CD14-positive monocyte (primary cell): ENCODE measurements at regions not wholly inside any gene's neighbourhood (a gene's known extent, or its start where the extent isn't known, plus 50 kb on each side); places are given as distances from the start of the nearest gene placed in this dataset.

Experiments
- DNase-seq, 3 donors: peaks; one replicate each; pipeline ENCODE4 v3.0.0-alpha.2; 2011 to 2022
- H2AFZ ChIP-seq: 2 replicates; pipeline ENCODE4 v1.6.0; 2012; ENCODE audit warnings: mild to moderate bottlenecking, low read depth, low read length, inconsistent platforms; ENCODE audit not compliant: insufficient read depth, poor library complexity, severe bottlenecking
- H3K27ac ChIP-seq, 2 donors: 1 replicate in 1 of 2; 2 replicates in 1 of 2; pipeline ENCODE4 v1.5.1; 2012 to 2013; ENCODE audit warnings: low read length in 2 of 2, control low read depth in 1 of 2, inconsistent platforms in 1 of 2, low read depth in 1 of 2, mild to moderate bottlenecking in 1 of 2
- H3K27me3 ChIP-seq, 2 donors: one replicate each; pipeline versions ENCODE4 v1.6.0 to v1.6.1; 2011 to 2013; ENCODE audit warnings: low read length in 2 of 2; ENCODE audit not compliant: control insufficient read depth in 2 of 2, insufficient read depth in 2 of 2
- H3K36me3 ChIP-seq, 2 donors: replicated peaks in 1 of 2; 1 replicate in 1 of 2; 2 replicates in 1 of 2; pipeline versions ENCODE4 v1.5.1 to v1.6.1; 2012 to 2013; ENCODE audit warnings: low read length in 2 of 2, control low read depth in 1 of 2, inconsistent platforms in 1 of 2, mild to moderate bottlenecking in 1 of 2; ENCODE audit not compliant: insufficient read depth in 2 of 2, control insufficient read depth in 1 of 2
- H3K4me1 ChIP-seq, 2 donors: 1 replicate in 1 of 2; 2 replicates in 1 of 2; pipeline versions ENCODE4 v1.5.1 to v1.6.1; 2012 to 2013; ENCODE audit warnings: low read length in 2 of 2, control low read depth in 1 of 2, inconsistent platforms in 1 of 2, mild to moderate bottlenecking in 1 of 2, moderate library complexity in 1 of 2; ENCODE audit not compliant: insufficient read depth in 2 of 2, control insufficient read depth in 1 of 2
- H3K4me2 ChIP-seq: replicated peaks from 2 replicates; pipeline ENCODE3; 2012; ENCODE audit warnings: low read length, moderate library complexity, mild to moderate bottlenecking; ENCODE audit not compliant: poor library complexity, severe bottlenecking; ENCODE audit errors: extremely low read depth
- H3K4me3 ChIP-seq, 3 experiments: fragments of 200-600 bp in 1 of 3; sonication (generic) in 1 of 3; replicated peaks in 1 of 3; 1 replicate in 2 of 3; 2 replicates in 1 of 3; pipeline ENCODE4 v1.5.1; 2011 to 2013; ENCODE audit warnings: low read length in 3 of 3, mild to moderate bottlenecking in 3 of 3, control low read depth in 2 of 3, low read depth in 2 of 3, inconsistent platforms in 1 of 3, moderate library complexity in 1 of 3
- H3K79me2 ChIP-seq: 2 replicates; pipeline ENCODE4 v1.6.0; 2012; ENCODE audit warnings: mild to moderate bottlenecking, control low read depth, inconsistent platforms, low read length, moderate library complexity; ENCODE audit not compliant: insufficient read depth
- H3K9ac ChIP-seq: 2 replicates; pipeline ENCODE4 v1.6.0; 2017; ENCODE audit warnings: low read length, mild to moderate bottlenecking; ENCODE audit not compliant: insufficient read depth, poor library complexity, severe bottlenecking
- H3K9me3 ChIP-seq, 2 donors: replicated peaks in 1 of 2; 1 replicate in 1 of 2; 2 replicates in 1 of 2; pipeline versions ENCODE4 v1.5.1 to v1.6.1; 2012 to 2013; ENCODE audit warnings: low read length in 2 of 2, control low read depth in 1 of 2; ENCODE audit not compliant: control insufficient read depth in 1 of 2, insufficient read depth in 1 of 2
- H4K20me1 ChIP-seq: 2 replicates; pipeline ENCODE4 v1.6.0; 2012; ENCODE audit warnings: mild to moderate bottlenecking, low read length, control low read depth, moderate library complexity; ENCODE audit not compliant: insufficient read depth
- H3K27ac Mint-ChIP-seq, 7 donors: one replicate each; pipeline ENCODE4 v1.8.0; 2020; ENCODE audit warnings: mild to moderate bottlenecking in 7 of 7, mixed read lengths in 7 of 7, moderate library complexity in 6 of 7, inconsistent platforms in 2 of 7
- H3K27me3 Mint-ChIP-seq, 3 donors: one replicate each; pipeline ENCODE4 v1.8.0; 2021 to 2022; ENCODE audit warnings: low read depth in 3 of 3, mild to moderate bottlenecking in 3 of 3, mixed read lengths in 3 of 3, moderate library complexity in 3 of 3, inconsistent platforms in 1 of 3
- H3K36me3 Mint-ChIP-seq, 2 donors: one replicate each; pipeline ENCODE4 v1.8.0; 2020; ENCODE audit warnings: mixed read lengths in 2 of 2, inconsistent platforms in 1 of 2, mild to moderate bottlenecking in 1 of 2
- H3K4me1 Mint-ChIP-seq: one replicate; pipeline ENCODE4 v1.8.0; 2020; ENCODE audit warnings: mild to moderate bottlenecking, mixed read lengths
- H3K4me3 Mint-ChIP-seq, 2 donors: one replicate each; pipeline ENCODE4 v1.8.0; 2020; ENCODE audit warnings: mild to moderate bottlenecking in 2 of 2, mixed read lengths in 2 of 2, moderate library complexity in 1 of 2
- H3K9me3 Mint-ChIP-seq, 7 donors: one replicate each; pipeline ENCODE4 v1.8.0; 2020 to 2022; ENCODE audit warnings: mixed read lengths in 7 of 7, mild to moderate bottlenecking in 6 of 7, moderate library complexity in 6 of 7, inconsistent platforms in 2 of 7
- WGBS: methylation state at CpG from one replicate; pipeline ENCODE4 v1.1.5; 2013; ENCODE audit warnings: missing lambda C conversion rate; ENCODE audit not compliant: insufficient coverage; 5-methylcytosine and 5-hydroxymethylcytosine counted together
- intact Hi-C, 2 donors: fragments of 100-400 bp; cut with micrococcal nuclease; formaldehyde crosslinking; loops; one replicate each; pipeline versions ENCODE4 v1.15.0 to v1.15.1; 2023
- TF ChIP-seq, protein P1 (sequence below): fragments of 200-600 bp; IDR thresholded peaks from one replicate; pipeline ENCODE4 v1.8.0; 2022; ENCODE audit warnings: antibody characterized with exemption, mild to moderate bottlenecking

DNA sequence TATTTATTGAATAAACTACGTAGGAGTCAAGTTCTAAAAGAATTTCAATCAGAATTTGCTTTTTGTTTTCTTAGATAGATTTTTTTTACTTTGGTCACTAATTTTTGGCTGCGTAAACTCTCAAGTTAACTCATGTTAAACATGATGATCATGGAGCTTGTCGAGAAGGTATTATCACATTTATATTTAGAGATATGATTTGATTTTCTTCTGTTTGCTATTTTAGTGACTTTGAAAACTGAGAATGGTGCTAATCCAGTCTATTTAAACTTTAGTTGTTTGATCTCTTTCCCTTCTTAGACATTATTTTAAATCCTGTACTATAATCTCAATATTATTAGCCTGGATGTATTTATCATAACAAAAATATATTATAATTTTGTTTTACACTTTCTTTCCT lies 179.4 kb upstream of the SEMA3C start:
- Mint-ChIP-seq H3K4me1 (no peaks in the 10 kb centered on the region), H3K4me3 (no peak overlapping the region), H3K36me3 (no peaks in the 10 kb centered on the region), H3K27ac (no peak overlapping the region), H3K9me3 (peaks cover 0 to 2% (median 0%) of the 10 kb centered on the region in 7 donors), H3K27me3 (no peaks in the 10 kb centered on the region)
- H3K36me3 ChIP-seq, result no peaks in the 10 kb centered on the region
- no peaks in the 10 kb centered on the region for H3K9me3 ChIP-seq
- H3K4me3 ChIP-seq, result no peak overlapping the region
- intact Hi-C loops, result no loop called here
- TF ChIP-seq, protein P1, sequence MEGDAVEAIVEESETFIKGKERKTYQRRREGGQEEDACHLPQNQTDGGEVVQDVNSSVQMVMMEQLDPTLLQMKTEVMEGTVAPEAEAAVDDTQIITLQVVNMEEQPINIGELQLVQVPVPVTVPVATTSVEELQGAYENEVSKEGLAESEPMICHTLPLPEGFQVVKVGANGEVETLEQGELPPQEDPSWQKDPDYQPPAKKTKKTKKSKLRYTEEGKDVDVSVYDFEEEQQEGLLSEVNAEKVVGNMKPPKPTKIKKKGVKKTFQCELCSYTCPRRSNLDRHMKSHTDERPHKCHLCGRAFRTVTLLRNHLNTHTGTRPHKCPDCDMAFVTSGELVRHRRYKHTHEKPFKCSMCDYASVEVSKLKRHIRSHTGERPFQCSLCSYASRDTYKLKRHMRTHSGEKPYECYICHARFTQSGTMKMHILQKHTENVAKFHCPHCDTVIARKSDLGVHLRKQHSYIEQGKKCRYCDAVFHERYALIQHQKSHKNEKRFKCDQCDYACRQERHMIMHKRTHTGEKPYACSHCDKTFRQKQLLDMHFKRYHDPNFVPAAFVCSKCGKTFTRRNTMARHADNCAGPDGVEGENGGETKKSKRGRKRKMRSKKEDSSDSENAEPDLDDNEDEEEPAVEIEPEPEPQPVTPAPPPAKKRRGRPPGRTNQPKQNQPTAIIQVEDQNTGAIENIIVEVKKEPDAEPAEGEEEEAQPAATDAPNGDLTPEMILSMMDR, result no peak
- H3K79me2 ChIP-seq, result no peaks in the 10 kb centered on the region
- H3K27ac ChIP-seq, result no peak overlapping the region
- H3K4me2 ChIP-seq, result no peak overlapping the region
- DNase-seq, result no peak
- H2AFZ ChIP-seq, result no peak overlapping the region
- no peaks in the 10 kb centered on the region for H3K27me3 ChIP-seq
- H3K9ac ChIP-seq, result no peak overlapping the region
- H4K20me1 ChIP-seq, result no peaks in the 10 kb centered on the region
- no CpG with 5 or more reads among the region's 3 CpGs for WGBS
- no peaks in the 10 kb centered on the region for H3K4me1 ChIP-seq

DNA sequence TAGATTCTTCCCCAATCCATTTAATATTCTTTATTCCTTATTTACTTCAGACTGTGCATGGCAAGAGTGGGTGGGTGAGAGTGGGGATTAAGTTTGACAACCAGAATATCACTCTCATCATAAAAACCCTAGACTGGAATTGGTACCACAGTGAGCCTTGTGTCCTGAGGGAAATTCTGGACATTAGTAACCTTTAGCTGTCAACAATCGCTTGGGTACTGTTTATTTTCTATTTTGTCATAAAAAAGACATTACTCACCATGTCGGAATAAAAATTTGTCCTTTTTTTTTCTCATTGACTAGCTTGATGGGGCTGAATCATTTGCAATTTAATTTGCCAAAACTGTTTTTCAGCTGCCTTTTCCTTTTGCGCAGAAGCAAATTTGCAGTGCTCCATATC lies 176.1 kb upstream of the SEMA3C start:
- Histone ChIP-seq H2AFZ (no peak overlapping the region), H3K9ac (no peak overlapping the region), H3K27ac (no peak overlapping the region), H3K4me3 (no peak overlapping the region), H3K4me1 (no peaks in the 10 kb centered on the region), H4K20me1 (no peaks in the 10 kb centered on the region), H3K4me2 (no peak overlapping the region), H3K9me3 (peaks cover 0 to 3% of the 10 kb centered on the region in 2 donors), H3K27me3 (no peaks in the 10 kb centered on the region), H3K79me2 (no peaks in the 10 kb centered on the region), H3K36me3 (no peaks in the 10 kb centered on the region)
- intact Hi-C loops, result no loop called here
- DNase-seq, result no peak
- Mint-ChIP-seq H3K27me3 (no peaks in the 10 kb centered on the region), H3K4me3 (no peak overlapping the region), H3K4me1 (no peaks in the 10 kb centered on the region), H3K36me3 (no peaks in the 10 kb centered on the region), H3K9me3 (peaks cover 0 to 5% (median 0%) of the 10 kb centered on the region in 7 donors), H3K27ac (no peak overlapping the region)
- WGBS, result 80% methylated on average over 1 of the region's 3 CpGs
- TF ChIP-seq, protein P1, result no peak
